GM12878 (cell line): ENCODE measurements at regions not wholly inside any gene's neighbourhood (a gene's known extent, or its start where the extent isn't known, plus 50 kb on each side); places are given as distances from the start of the nearest gene placed in this dataset.

Source experiments
- ATAC-seq: fragments of 200-7000 bp; cut with Tn5 transposase; 3 replicates; pipeline ENCODE4 v1.9.1; 2020; ENCODE audit warnings: mild to moderate bottlenecking, moderate library complexity
- BruUV-seq: library from RNA; stranded (reverse); fragments of 400-500 nt; replicated peaks from 2 replicates; lab custom pipeline; 2021; lab: Mats Ljungman, UMichigan
- CTCF ChIA-PET: fragments of 300-600 bp; sonication (Branson Sonifier 250); formaldehyde crosslinking; extraction: SDS; loops from one replicate; lab custom pipeline; 2021; ENCODE audit warnings: inconsistent platforms; lab: Yijun Ruan, JAX
- POLR2A ChIA-PET: fragments of 350-600 bp; formaldehyde crosslinking; extraction: SDS; loops from one replicate; lab custom pipeline; 2021; ENCODE audit warnings: inconsistent platforms; lab: Charles Lee
- RAD21 ChIA-PET: fragments of 300-600 bp; sonication (Branson Sonifier 250); formaldehyde crosslinking; loops from one replicate; lab custom pipeline; 2023; ENCODE audit warnings: antibody characterized with exemption; ENCODE audit not compliant: unreplicated experiment; lab: Charles Lee
- SMC1A ChIA-PET: fragments of 300-600 bp; sonication (Branson Sonifier 250); formaldehyde crosslinking; loops from one replicate; lab custom pipeline; 2023; ENCODE audit not compliant: unreplicated experiment, uncharacterized antibody; lab: Charles Lee
- DNase-seq: peaks from one replicate; pipeline ENCODE4 v3.0.0-alpha.2; 2011; ENCODE audit warnings: low read depth, low spot score
- FAIRE-seq: peaks from 3 replicates; lab custom pipeline; 2011; peaks lifted over from hg19 to GRCh38; lab: Jason Lieb, UNC
- H2AFZ ChIP-seq: 2 replicates; pipeline ENCODE4 v1.6.0; 2011; ENCODE audit warnings: low read depth, low read length, control low read depth; ENCODE audit not compliant: control insufficient read depth
- H3K27ac ChIP-seq: 2 replicates; pipeline ENCODE4 v1.5.1; 2011; ENCODE audit warnings: control low read depth; ENCODE audit not compliant: control insufficient read depth, insufficient read depth
- H3K27me3 ChIP-seq, 2 experiments: replicated peaks in 1 of 2; 2 replicates each; pipeline versions ENCODE4 v1.6.0 to v1.6.1; 2011; ENCODE audit warnings: low read length in 1 of 2; ENCODE audit not compliant: control insufficient read depth in 2 of 2, insufficient read depth in 2 of 2
- H3K36me3 ChIP-seq, 2 experiments: 2 replicates each; pipeline ENCODE4 v1.5.1; 2011; ENCODE audit warnings: low read length in 1 of 2; ENCODE audit not compliant: control insufficient read depth in 2 of 2, insufficient read depth in 2 of 2
- H3K4me1 ChIP-seq: 2 replicates; pipeline ENCODE4 v1.6.1; 2011; ENCODE audit warnings: mild to moderate bottlenecking, low read length, moderate library complexity, mixed read lengths; ENCODE audit not compliant: control insufficient read depth, insufficient read depth
- H3K4me2 ChIP-seq: 2 replicates; pipeline ENCODE4 v1.6.0; 2011; ENCODE audit warnings: control low read depth; ENCODE audit not compliant: control insufficient read depth, insufficient read depth
- H3K4me3 ChIP-seq: fragments of 200-600 bp; sonication (generic); 2 replicates; pipeline ENCODE4 v1.5.1; 2016
- H3K79me2 ChIP-seq: 2 replicates; pipeline ENCODE4 v1.6.0; 2011; ENCODE audit warnings: low read length; ENCODE audit not compliant: control insufficient read depth, insufficient read depth
- H3K9ac ChIP-seq: 2 replicates; pipeline ENCODE4 v1.8.0; 2011; ENCODE audit warnings: low read length, control low read depth, mixed read lengths; ENCODE audit not compliant: control insufficient read depth, insufficient read depth
- H3K9me3 ChIP-seq: replicated peaks from 3 replicates; pipeline ENCODE4 v1.5.1; 2011; ENCODE audit warnings: mild to moderate bottlenecking, low read length; ENCODE audit not compliant: control insufficient read depth, insufficient read depth
- H4K20me1 ChIP-seq: 2 replicates; pipeline ENCODE4 v1.6.0; 2011; ENCODE audit not compliant: control insufficient read depth, insufficient read depth
- ASH2L ChIP-seq: fragments of 300-600, 200-600 bp; sonication (generic); IDR thresholded peaks from 2 replicates; pipeline ENCODE4 v1.6.1; 2017; ENCODE audit warnings: low read depth, mild to moderate bottlenecking, borderline replicate concordance
- ATF7 ChIP-seq: fragments of 450-650 bp; IDR thresholded peaks from 2 replicates; pipeline ENCODE4 v1.6.1; 2016; ENCODE audit warnings: low read depth, mild to moderate bottlenecking
- MTA2 ChIP-seq: fragments of 450-650 bp; IDR thresholded peaks from 2 replicates; pipeline ENCODE4 v1.6.1; 2016; ENCODE audit warnings: low read depth, mild to moderate bottlenecking, moderate library complexity
- SPI1 ChIP-seq: IDR thresholded peaks from 2 replicates; pipeline ENCODE4 v1.6.1; 2011; ENCODE audit warnings: low read depth, mild to moderate bottlenecking, low read length, moderate library complexity, borderline replicate concordance; ENCODE audit not compliant: insufficient read depth
- SUZ12 ChIP-seq: fragments of 200-600 bp; sonication (generic); IDR thresholded peaks from one replicate; pipeline ENCODE4 v1.6.1; 2018; ENCODE audit warnings: antibody characterized with exemption, mild to moderate bottlenecking; ENCODE audit not compliant: unreplicated experiment
- TCF3 ChIP-seq: IDR thresholded peaks from 2 replicates; pipeline ENCODE4 v1.6.1; 2012; ENCODE audit warnings: low read depth, mild to moderate bottlenecking, low read length, borderline replicate concordance; ENCODE audit not compliant: insufficient read depth
- WGBS: methylation state at CpG from one replicate; pipeline ENCODE4 v1.1.6; 2016; ENCODE audit warnings: low lambda C conversion rate; ENCODE audit not compliant: insufficient replicate concordance, insufficient coverage; ENCODE audit errors: missing lambda C conversion rate; 5-methylcytosine and 5-hydroxymethylcytosine counted together
- in situ Hi-C: fragments of 300-500 bp; cut with MboI; formaldehyde crosslinking; loops from 9 replicates; pipeline ENCODE4 v1.14.3; 2018; ENCODE audit warnings: mixed read lengths
- intact Hi-C: fragments of 100-400 bp; cut with micrococcal nuclease; formaldehyde crosslinking; loops from one replicate; pipeline ENCODE4 v1.14.2; 2022; ENCODE audit not compliant: unreplicated experiment
- TF ChIP-seq, protein P1 (sequence below): IDR thresholded peaks from 2 replicates; pipeline ENCODE4 v1.6.1; 2012; ENCODE audit warnings: low read depth, low read length, improper control_type of control experiment
- TF ChIP-seq, protein P2 (sequence below), 3 experiments: IDR thresholded peaks in 2 of 3; conservative IDR thresholded peaks in 1 of 3; 2 replicates each; pipeline ENCODE4 v1.5.1; 2011; ENCODE audit warnings: low read depth in 3 of 3, low read length in 3 of 3, mild to moderate bottlenecking in 3 of 3, control low read depth in 2 of 3, moderate library complexity in 2 of 3, inconsistent platforms in 1 of 3, mixed read lengths in 1 of 3; ENCODE audit not compliant: control insufficient read depth in 2 of 3, insufficient read depth in 1 of 3; ENCODE audit errors: extremely low read depth in 1 of 3

DNA sequence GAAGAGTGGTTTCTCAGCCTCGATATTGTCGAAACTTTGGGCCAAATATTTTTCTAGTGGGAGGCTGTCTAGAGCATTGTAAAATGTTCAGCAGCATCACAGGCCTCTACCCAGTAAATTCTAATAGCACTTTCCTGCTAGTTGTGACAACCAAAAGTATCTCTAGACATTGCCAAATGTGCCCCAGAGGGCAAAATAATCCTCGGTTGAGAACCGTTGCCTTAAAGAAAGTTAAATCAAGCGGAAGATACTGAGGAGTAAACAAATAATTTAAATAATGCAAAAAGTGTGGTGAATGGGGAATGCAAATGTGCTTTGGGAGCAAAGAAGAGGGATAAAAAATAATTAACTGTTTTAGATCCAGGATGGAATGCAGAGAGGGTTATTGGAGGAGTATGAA, 106.4 kb upstream of the ASCC3 start (continued):
- TF ChIP-seq, protein P1, sequence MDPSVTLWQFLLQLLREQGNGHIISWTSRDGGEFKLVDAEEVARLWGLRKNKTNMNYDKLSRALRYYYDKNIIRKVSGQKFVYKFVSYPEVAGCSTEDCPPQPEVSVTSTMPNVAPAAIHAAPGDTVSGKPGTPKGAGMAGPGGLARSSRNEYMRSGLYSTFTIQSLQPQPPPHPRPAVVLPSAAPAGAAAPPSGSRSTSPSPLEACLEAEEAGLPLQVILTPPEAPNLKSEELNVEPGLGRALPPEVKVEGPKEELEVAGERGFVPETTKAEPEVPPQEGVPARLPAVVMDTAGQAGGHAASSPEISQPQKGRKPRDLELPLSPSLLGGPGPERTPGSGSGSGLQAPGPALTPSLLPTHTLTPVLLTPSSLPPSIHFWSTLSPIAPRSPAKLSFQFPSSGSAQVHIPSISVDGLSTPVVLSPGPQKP: no peak
- no peak for TF ChIP-seq SPI1

DNA sequence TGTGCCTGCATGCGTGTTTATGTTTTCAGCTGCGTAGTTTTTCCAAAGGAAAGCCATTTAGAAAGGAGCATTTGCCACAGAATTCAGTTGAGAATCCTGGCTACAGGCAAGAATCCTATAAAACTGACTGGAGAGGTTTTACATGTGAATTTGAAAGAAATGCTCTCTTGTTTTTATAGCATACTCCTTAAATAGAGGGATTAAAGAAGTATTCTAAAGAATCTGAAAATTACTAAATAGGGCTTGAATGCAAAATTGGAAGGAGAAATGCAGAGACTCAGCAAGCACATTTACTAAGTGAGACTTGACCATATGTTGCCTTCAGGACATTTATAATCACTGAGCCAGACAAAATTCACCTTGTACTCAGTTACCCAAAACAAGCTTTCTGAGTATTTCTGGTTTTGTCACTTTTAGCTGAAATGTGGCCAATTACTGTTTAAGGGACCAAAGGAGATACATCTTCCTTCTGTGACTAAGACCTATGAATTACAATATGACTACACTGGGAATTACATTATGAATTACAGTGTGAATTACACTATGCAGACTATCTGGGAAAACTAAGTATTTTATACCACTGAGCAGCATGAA, 107.4 kb upstream of the ASCC3 start:
- Histone ChIP-seq H3K36me3 (no peaks in the 10 kb centered on the region), H2AFZ (no peak overlapping the region), H3K4me1 (no peaks in the 10 kb centered on the region), H3K27ac (no peak overlapping the region), H3K9me3 (no peaks in the 10 kb centered on the region), H3K27me3 (no peaks in the 10 kb centered on the region), H3K4me3 (no peak overlapping the region), H4K20me1 (no peaks in the 10 kb centered on the region), H3K9ac (no peak overlapping the region), H3K79me2 (no peaks in the 10 kb centered on the region), H3K4me2 (no peak overlapping the region)
- BruUV-seq: no TSS peak
- FAIRE-seq (no peak), ATAC-seq (no peak), DNase-seq (no peak)
- ChIA-PET POLR2A (no interaction called here), CTCF (no interaction called here), RAD21 (no interaction called here), SMC1A (interaction anchor here (1.4 kb wide), 1 partner anchor 28 kb away, joined by 3 read pairs; no protein-coding TSS in a partner anchor)
- TF ChIP-seq, protein P2, sequence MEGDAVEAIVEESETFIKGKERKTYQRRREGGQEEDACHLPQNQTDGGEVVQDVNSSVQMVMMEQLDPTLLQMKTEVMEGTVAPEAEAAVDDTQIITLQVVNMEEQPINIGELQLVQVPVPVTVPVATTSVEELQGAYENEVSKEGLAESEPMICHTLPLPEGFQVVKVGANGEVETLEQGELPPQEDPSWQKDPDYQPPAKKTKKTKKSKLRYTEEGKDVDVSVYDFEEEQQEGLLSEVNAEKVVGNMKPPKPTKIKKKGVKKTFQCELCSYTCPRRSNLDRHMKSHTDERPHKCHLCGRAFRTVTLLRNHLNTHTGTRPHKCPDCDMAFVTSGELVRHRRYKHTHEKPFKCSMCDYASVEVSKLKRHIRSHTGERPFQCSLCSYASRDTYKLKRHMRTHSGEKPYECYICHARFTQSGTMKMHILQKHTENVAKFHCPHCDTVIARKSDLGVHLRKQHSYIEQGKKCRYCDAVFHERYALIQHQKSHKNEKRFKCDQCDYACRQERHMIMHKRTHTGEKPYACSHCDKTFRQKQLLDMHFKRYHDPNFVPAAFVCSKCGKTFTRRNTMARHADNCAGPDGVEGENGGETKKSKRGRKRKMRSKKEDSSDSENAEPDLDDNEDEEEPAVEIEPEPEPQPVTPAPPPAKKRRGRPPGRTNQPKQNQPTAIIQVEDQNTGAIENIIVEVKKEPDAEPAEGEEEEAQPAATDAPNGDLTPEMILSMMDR (IDR thresholded peaks at IDR 0.05 in 2 of 3, conservative IDR thresholded peaks at IDR 0.05 in 1 of 3; ENCODE audit: control insufficient read depth in 2 of 3, extremely low read depth in 1 of 3, insufficient read depth in 1 of 3, low read depth in 3 of 3, low read length in 3 of 3): no peak
- TF ChIP-seq SUZ12: no peak
- TF ChIP-seq TCF3: no peak
- no peak for TF ChIP-seq ASH2L
- TF ChIP-seq MTA2: no peak
- TF ChIP-seq ATF7: no peak
- intact Hi-C loops (no loop called here), in situ Hi-C loops (no loop called here)
- WGBS: 9% methylated on average over 2 of the region's 2 CpGs
